ENCODE measurements at regions not wholly inside any gene's neighbourhood (a gene's known extent, or its start where the extent isn't known, plus 50 kb on each side); places are given as distances from the start of the nearest gene placed in this dataset.

DNA sequence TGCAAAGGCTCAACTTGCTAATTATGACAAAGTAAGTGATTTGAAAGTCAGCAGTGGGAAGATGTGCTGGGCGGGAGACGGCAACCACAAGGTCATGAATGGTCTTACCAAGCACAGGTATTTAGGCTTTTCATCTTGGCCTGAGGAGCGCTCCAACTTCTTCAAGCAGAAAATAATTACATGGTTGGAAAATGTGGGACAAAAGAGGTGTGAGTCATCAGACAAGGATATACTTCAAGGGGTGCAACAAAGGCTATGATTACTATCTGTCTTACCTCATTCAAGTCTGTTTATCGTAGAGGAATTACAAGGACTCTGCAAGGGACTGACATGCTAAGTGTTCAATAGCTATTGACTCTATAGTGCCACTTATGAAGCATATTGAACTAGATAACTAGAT is 2005.7 kb downstream of the MRPL39 start:
- TF ChIP-seq EP300 (conservative IDR thresholded peaks at IDR 0.05; ENCODE audit: poor library complexity, severe bottlenecking), result no peak
- TF ChIP-seq, protein P1, sequence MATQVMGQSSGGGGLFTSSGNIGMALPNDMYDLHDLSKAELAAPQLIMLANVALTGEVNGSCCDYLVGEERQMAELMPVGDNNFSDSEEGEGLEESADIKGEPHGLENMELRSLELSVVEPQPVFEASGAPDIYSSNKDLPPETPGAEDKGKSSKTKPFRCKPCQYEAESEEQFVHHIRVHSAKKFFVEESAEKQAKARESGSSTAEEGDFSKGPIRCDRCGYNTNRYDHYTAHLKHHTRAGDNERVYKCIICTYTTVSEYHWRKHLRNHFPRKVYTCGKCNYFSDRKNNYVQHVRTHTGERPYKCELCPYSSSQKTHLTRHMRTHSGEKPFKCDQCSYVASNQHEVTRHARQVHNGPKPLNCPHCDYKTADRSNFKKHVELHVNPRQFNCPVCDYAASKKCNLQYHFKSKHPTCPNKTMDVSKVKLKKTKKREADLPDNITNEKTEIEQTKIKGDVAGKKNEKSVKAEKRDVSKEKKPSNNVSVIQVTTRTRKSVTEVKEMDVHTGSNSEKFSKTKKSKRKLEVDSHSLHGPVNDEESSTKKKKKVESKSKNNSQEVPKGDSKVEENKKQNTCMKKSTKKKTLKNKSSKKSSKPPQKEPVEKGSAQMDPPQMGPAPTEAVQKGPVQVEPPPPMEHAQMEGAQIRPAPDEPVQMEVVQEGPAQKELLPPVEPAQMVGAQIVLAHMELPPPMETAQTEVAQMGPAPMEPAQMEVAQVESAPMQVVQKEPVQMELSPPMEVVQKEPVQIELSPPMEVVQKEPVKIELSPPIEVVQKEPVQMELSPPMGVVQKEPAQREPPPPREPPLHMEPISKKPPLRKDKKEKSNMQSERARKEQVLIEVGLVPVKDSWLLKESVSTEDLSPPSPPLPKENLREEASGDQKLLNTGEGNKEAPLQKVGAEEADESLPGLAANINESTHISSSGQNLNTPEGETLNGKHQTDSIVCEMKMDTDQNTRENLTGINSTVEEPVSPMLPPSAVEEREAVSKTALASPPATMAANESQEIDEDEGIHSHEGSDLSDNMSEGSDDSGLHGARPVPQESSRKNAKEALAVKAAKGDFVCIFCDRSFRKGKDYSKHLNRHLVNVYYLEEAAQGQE (IDR thresholded peaks at IDR 0.05; ENCODE audit: borderline replicate concordance), result no peak
- no peak for TF ChIP-seq RAD21 (conservative IDR thresholded peaks at IDR 0.05)
- no peak for TF ChIP-seq POLR2AphosphoS5 (IDR thresholded peaks at IDR 0.05)
- TF ChIP-seq, protein P2, sequence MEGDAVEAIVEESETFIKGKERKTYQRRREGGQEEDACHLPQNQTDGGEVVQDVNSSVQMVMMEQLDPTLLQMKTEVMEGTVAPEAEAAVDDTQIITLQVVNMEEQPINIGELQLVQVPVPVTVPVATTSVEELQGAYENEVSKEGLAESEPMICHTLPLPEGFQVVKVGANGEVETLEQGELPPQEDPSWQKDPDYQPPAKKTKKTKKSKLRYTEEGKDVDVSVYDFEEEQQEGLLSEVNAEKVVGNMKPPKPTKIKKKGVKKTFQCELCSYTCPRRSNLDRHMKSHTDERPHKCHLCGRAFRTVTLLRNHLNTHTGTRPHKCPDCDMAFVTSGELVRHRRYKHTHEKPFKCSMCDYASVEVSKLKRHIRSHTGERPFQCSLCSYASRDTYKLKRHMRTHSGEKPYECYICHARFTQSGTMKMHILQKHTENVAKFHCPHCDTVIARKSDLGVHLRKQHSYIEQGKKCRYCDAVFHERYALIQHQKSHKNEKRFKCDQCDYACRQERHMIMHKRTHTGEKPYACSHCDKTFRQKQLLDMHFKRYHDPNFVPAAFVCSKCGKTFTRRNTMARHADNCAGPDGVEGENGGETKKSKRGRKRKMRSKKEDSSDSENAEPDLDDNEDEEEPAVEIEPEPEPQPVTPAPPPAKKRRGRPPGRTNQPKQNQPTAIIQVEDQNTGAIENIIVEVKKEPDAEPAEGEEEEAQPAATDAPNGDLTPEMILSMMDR (IDR thresholded peaks at IDR 0.05; ENCODE audit: poor library complexity, severe bottlenecking), result no peak

All from neural cell (in vitro differentiated cells).